WI38 (cell line): ENCODE measurements at regions not wholly inside any gene's neighbourhood (a gene's known extent, or its start where the extent isn't known, plus 50 kb on each side); places are given as distances from the start of the nearest gene placed in this dataset.

Experiments used
- H3K4me3 ChIP-seq: 2 replicates; pipeline ENCODE4 v1.5.1; 2011; ENCODE audit warnings: low read depth, mild to moderate bottlenecking, control low read depth, low read length
- TF ChIP-seq, protein P1 (sequence below): IDR thresholded peaks from 2 replicates; pipeline ENCODE4 v1.5.1; 2012; ENCODE audit warnings: low read depth, mild to moderate bottlenecking, control low read depth, low read length

DNA sequence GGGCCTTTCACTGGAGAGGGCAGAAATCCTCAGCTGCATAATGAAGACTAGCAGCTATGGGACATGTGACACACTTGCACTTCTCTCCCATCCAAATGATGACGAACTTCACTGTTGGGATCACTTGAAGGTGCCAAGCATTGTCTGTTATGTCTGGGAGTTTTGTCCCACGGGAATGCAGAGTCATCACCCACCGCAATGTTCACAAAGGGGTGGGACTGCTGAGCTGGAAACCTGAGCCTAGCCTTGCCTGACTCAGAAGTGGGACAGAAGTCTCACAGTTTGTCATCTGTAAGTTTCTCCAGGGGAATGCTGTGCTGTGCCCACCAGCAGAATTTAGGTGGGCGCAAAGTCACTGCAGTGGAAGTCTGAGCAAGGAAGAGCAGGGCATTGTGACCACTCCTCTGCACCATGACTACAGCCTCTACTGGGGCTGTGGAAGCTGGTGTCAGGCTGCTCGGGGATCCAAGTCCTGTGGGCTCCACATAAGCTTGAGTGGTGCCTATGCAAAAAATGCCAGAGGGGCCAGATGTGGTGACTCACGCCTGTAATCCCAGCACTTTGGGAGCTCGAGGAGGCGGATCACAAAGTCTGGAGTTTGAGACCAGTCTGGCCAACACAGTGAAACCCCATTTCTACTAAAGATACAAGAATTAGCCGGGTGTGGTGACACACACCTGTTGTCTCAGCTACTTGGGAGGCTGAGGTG is 472.0 kb upstream of the CNTNAP2 start:
- H3K4me3 ChIP-seq: no peak overlapping the region
- TF ChIP-seq, protein P1, sequence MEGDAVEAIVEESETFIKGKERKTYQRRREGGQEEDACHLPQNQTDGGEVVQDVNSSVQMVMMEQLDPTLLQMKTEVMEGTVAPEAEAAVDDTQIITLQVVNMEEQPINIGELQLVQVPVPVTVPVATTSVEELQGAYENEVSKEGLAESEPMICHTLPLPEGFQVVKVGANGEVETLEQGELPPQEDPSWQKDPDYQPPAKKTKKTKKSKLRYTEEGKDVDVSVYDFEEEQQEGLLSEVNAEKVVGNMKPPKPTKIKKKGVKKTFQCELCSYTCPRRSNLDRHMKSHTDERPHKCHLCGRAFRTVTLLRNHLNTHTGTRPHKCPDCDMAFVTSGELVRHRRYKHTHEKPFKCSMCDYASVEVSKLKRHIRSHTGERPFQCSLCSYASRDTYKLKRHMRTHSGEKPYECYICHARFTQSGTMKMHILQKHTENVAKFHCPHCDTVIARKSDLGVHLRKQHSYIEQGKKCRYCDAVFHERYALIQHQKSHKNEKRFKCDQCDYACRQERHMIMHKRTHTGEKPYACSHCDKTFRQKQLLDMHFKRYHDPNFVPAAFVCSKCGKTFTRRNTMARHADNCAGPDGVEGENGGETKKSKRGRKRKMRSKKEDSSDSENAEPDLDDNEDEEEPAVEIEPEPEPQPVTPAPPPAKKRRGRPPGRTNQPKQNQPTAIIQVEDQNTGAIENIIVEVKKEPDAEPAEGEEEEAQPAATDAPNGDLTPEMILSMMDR: no peak

DNA sequence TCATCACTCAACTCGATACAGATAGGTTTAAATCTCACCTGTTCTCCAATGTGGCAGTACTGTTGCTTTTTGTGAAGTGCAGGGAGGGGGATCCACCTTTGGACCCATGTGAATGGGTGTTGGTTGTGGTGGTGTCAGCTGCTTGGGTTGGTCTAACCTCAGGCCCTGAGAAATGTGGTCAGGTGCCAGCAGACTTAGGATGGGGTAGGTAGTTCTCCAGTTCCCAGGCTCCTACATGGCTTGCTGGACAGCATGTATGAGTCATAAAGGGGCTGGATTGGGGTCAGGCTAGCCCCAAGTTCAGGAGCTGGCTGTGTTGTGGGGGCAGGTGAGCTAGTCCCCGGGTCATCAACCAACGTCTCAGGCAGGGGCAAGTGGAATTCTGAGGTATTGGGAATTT is 472.6 kb upstream of the CNTNAP2 start:
- no peak overlapping the region for H3K4me3 ChIP-seq
- TF ChIP-seq, protein P1: no peak

DNA sequence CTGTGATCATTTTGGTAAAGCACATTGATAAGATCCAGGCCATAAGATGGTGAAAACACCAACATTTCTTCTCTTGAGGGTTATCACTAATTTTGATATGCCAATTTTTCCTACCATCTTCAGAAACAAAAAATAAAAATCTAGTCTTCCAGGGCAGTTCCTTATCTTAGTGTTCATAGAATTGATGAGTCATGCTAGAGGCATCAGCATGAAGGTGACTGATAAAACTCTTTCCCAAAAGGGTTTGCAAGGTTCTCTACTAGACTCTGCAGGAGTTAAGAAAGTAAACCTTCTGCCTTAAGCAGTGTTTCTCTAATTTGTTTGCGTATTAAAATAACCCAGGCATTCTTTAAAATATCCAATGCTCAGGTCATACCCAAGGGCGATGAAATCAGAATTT is 483.1 kb upstream of the CNTNAP2 start:
- TF ChIP-seq, protein P1: no peak
- no peak overlapping the region for H3K4me3 ChIP-seq

DNA sequence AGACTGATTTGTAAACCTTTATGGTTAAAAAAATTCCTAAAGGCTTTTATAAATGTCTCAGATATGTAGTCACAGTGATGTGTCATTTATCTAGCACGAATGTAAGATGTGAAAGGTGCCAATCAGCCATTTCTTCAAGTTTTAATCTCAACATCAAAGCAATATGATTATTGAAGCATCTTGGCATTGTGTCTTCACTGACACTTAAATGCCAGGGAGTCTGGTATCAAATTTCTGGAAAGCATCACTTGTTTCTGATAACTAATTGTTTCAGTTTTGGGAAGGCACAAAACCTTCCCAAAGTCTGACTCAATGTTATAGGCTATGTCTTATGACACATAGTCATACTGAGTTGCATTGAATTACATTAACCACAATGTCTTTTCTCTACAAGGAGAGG is 492.0 kb upstream of the CNTNAP2 start:
- TF ChIP-seq, protein P1: no peak
- no peak overlapping the region for H3K4me3 ChIP-seq

DNA sequence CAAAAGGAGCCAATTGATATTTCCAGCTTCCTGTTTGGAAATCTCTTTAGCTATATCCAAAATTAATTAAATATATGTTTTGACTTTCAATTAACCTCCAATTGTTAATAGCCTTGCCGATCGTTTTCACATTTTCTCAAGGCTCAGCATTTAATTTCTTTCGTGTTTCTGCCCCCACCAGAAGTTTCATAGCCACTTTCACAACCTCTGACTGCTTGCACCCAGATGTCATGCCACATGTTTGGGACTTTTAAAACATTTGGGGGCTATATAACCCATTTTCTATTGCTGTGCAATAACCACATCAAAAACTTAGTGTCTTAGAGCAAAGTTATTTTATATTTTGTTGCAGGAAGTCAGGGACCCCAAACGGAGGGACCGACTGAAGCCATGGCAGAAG is 510.6 kb upstream of the CNTNAP2 start:
- no peak overlapping the region for H3K4me3 ChIP-seq
- TF ChIP-seq, protein P1: no peak

DNA sequence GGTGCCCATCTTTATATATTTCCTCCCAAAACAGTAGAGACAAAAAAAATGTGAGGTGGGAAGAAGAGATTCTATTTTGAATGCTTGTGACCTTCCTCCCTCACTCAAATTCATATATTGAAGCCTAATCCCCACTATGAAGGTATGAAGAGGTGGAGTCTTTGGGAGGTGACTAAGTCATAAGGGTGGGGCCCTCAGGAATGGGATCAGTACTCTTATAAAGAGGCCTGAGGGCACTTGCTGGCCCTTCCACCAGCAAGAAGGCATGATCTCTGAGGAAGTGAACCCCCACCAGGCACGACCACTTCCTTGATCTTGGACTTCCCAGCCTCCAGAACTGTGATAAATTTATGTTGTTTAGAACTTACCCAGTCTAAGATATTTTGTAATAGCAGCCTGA is 517.2 kb upstream of the CNTNAP2 start:
- TF ChIP-seq, protein P1: no peak
- H3K4me3 ChIP-seq: no peak overlapping the region

DNA sequence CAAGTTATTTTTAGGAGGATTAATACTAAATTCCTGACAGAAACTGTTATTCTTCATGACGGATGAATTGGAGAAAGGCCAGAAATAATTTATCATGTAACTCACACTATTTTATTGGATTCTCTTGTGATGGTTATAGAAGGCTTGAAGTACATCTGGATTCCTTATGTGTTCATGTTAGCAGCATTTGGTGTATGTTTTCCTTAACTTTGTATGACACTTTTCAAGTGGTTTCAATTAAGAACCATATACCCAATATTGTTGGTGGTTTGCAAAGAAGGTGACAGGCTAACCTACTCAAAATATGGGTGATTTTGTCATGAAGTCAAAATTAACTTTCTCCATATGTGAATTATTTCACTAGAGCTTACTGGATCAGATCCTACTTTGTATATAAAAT is 532.2 kb upstream of the CNTNAP2 start:
- TF ChIP-seq, protein P1: no peak
- no peak overlapping the region for H3K4me3 ChIP-seq
